GM19099 (cell line): ENCODE measurements at regions not wholly inside any gene's neighbourhood (a gene's known extent, or its start where the extent isn't known, plus 50 kb on each side); places are given as distances from the start of the nearest gene placed in this dataset.

Experiments used
- POLR2A ChIP-seq: IDR thresholded peaks from 3 replicates; pipeline ENCODE4 v1.6.1; 2011; ENCODE audit warnings: low read depth; ENCODE audit not compliant: insufficient read length; ENCODE audit errors: extremely low read depth

- no peak for TF ChIP-seq POLR2A
Observed at GRCh38 chr16:85510041-85510659, 103.0 kb upstream of the GSE1 start.

- no peak for TF ChIP-seq POLR2A
Observed at GRCh38 chr16:85511938-85512807, 100.9 kb upstream of the GSE1 start.

DNA sequence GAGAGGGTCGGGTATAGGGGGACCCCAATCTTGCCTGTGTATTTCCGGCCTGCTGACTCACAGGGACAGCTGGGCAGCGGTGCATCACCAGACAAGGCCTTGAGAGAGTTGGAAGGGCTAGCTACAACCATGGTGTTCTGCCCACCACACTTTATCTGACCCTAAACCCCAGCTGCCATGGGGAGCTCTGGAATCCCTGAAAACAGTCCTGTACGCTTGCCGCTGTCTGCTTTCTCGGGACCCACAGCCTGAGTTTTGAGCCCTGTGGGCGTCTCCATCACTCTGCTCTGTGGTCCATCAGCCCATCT, 100.4 kb upstream of the GSE1 start:
- no peak for TF ChIP-seq POLR2A

- TF ChIP-seq POLR2A: no peak
Observed at GRCh38 chr16:85513180-85513579, 99.9 kb upstream of the GSE1 start.

DNA sequence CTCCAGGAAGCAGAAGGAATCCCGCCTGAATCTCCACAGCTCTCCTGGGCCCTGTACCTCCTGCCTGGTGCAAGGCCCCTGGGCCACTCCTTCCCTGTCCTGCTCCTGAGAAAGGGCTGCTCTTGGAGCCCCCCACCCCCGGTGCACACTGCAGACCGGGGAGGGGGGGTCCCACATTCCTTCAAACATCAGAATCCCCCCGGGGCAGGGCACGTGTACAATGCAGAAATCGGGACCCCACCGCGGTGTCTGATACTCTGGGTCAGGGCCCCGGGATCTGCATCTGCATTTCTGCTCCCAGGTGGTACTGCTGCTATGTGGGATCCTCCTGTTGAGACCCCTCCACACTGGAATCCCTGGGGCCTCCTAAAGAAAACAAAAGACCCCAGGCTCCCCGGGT, 99.5 kb upstream of the GSE1 start:
- TF ChIP-seq POLR2A: no peak

DNA sequence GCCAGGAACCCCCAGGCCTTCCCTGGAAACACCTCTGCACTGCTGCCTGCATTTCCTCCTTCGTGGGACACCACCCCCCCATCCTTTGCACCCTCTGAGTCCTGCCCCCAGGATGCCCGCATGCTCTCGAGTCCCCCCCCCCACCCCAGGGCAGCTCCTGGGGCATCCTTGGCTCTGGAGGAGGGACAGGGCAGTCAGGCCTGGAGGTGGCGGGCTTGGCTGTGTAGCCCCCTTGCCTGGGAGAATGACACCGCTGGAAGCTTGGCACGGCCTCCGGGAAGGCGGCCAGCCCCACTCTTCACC, 98.9 kb upstream of the GSE1 start:
- TF ChIP-seq POLR2A: no peak

- TF ChIP-seq POLR2A: no peak
Observed at GRCh38 chr16:85514598-85515318, 98.4 kb upstream of the GSE1 start.

DNA sequence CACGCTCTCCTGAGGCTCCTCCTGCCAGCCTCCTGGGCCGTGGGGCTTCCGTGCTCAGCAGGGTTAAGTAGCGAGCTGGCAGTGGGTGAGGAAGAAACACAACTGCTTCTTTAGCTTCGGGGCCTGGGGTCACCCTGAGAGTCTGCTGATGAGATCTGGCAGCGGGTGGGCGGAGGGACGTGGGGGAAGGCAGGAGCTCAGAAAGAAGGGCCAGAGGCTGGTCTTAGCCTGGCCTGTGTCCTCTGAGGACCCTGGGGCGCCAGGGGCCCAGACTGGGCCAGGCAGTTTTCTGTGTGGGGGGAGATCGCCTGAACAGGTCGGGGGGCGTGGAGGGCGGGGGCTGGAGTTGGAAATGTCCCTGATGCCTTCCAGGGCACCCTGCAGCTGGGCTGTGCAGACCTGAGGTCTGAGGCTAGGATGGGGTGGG, 97.8 kb upstream of the GSE1 start:
- no peak for TF ChIP-seq POLR2A

- no peak for TF ChIP-seq POLR2A
Observed at GRCh38 chr16:85515830-85516397, 97.2 kb upstream of the GSE1 start.

DNA sequence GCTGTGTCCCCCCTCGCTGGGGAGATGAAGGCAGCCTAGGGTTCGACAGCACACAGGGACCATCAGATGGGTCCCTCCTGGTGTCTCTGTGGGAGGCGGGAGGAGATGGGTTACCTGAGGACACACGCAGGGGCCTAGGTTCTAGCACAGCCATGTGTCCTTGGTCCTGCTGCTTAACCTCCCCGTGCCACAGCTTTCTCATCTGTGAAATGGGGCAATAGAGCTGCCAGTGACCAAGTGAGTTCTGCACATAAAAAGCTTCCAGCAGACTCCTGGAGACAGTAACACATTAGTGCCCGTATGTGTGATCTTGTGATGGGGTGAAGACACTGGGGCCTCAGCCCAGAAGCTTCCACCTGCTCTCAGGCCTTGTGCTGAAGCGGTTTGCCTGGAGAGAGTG, 96.0 kb upstream of the GSE1 start:
- no peak for TF ChIP-seq POLR2A

DNA sequence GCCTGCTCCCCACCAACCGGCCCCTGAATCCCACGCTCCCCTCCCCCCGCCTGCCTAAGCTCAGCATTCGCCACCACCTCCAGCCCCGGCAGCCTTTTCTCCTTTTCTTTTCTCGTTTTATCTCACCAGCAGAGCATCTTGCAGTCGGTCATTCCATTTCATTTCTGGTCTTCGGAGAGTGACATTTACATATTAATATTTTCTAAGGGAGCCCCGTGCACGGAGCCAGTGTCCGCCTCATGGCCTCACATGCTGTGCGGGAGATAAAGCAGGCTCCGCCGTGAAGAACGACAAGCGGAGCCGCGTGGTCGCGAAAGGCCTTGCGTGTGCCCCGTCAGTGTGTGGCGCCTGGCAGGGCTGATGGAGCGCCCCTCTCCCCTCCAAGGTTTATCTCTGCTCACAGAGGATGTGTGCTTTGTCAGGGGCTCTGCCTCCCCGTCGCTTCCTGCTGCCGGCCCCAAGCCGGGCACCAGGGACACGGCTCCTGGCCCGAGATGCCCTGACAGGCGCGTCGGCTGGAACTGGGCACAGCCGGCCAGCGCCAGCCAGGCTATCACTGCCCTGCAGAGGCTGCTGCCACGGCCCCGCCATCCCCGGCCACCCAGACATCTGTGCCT, 95.5 kb upstream of the GSE1 start:
- TF ChIP-seq POLR2A: no peak

GRCh38 chr16:85518398-85519049, 94.6 kb upstream of the GSE1 start:
- TF ChIP-seq POLR2A: no peak

DNA sequence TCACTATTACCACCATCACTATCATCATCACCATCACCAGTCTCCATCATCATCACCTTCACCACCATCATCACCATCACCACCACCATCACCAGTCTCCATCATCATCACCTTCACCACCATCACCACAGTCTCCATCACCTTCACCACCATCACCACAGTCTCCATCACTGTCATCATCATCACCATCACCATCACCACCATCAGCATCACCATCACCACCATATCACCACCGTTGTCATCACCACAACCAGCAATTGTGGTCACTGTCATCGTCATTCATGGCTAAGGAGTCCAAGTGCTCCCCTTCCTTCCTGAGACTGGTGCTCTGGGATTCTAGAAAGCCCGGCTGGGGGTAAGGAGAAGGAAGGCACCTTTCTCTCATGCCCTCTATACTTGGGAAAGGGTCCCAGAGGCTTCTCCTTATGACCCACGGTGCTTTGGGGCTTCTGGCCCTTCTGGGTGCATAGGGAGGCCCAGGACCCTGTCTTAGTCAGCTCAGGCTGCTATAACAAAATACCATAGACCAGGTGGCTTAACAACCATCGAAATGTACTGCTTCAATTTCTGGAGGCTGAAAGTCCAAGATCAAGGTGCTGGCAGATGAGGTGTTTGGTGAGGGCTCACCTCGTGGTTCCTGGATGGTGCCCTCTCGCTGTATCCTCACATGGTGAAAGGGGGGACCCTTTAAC, 93.4 kb upstream of the GSE1 start:
- TF ChIP-seq POLR2A: no peak

GRCh38 chr16:85520853-85521521, 92.1 kb upstream of the GSE1 start:
- no peak for TF ChIP-seq POLR2A
